ENCODE measurements at regions not wholly inside any gene's neighbourhood (a gene's known extent, or its start where the extent isn't known, plus 50 kb on each side); places are given as distances from the start of the nearest gene placed in this dataset.

DNA sequence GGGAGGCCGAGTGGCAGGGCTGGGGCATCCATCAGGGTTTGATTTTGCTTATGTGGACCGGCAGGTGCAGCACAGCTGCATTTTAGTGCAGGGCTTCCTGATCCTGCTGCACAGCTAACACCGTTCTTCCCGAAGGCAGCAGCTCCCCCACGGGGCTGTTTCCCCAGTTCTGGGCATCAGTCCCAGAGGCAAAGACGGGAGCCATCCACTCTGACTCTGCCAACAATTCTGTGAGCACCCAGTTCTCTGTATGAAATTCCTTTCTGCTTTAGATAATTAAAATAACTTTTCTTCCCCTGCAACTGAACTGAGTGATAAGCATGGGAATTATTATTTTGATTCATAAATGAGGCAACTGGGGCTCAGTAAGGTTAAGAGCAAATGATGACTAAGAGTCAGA is 262.9 kb upstream of the ATP10A start:
- Histone ChIP-seq H3K27me3 (ENCODE audit: insufficient read depth, poor library complexity, severe bottlenecking) (no peaks in the 10 kb centered on the region), H3K4me3 (replicated peaks; ENCODE audit: insufficient read depth, low read length) (no peak overlapping the region), H3K27ac (replicated peaks) (no peak overlapping the region)
- no peak for DNase-seq (ENCODE audit: low read depth in 1 of 2, low spot score in 1 of 2)
- TF ChIP-seq, protein P1, sequence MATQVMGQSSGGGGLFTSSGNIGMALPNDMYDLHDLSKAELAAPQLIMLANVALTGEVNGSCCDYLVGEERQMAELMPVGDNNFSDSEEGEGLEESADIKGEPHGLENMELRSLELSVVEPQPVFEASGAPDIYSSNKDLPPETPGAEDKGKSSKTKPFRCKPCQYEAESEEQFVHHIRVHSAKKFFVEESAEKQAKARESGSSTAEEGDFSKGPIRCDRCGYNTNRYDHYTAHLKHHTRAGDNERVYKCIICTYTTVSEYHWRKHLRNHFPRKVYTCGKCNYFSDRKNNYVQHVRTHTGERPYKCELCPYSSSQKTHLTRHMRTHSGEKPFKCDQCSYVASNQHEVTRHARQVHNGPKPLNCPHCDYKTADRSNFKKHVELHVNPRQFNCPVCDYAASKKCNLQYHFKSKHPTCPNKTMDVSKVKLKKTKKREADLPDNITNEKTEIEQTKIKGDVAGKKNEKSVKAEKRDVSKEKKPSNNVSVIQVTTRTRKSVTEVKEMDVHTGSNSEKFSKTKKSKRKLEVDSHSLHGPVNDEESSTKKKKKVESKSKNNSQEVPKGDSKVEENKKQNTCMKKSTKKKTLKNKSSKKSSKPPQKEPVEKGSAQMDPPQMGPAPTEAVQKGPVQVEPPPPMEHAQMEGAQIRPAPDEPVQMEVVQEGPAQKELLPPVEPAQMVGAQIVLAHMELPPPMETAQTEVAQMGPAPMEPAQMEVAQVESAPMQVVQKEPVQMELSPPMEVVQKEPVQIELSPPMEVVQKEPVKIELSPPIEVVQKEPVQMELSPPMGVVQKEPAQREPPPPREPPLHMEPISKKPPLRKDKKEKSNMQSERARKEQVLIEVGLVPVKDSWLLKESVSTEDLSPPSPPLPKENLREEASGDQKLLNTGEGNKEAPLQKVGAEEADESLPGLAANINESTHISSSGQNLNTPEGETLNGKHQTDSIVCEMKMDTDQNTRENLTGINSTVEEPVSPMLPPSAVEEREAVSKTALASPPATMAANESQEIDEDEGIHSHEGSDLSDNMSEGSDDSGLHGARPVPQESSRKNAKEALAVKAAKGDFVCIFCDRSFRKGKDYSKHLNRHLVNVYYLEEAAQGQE (IDR thresholded peaks at IDR 0.05; ENCODE audit: insufficient replicate concordance, low read depth): no peak
- TF ChIP-seq SPI1 (IDR thresholded peaks at IDR 0.05; ENCODE audit: borderline replicate concordance, low read depth) (no peak), POLR2AphosphoS5 (IDR thresholded peaks at IDR 0.05; ENCODE audit: low read depth) (no peak), GABPA (IDR thresholded peaks at IDR 0.05; ENCODE audit: low read depth) (no peak)
- TF ChIP-seq, protein P2, sequence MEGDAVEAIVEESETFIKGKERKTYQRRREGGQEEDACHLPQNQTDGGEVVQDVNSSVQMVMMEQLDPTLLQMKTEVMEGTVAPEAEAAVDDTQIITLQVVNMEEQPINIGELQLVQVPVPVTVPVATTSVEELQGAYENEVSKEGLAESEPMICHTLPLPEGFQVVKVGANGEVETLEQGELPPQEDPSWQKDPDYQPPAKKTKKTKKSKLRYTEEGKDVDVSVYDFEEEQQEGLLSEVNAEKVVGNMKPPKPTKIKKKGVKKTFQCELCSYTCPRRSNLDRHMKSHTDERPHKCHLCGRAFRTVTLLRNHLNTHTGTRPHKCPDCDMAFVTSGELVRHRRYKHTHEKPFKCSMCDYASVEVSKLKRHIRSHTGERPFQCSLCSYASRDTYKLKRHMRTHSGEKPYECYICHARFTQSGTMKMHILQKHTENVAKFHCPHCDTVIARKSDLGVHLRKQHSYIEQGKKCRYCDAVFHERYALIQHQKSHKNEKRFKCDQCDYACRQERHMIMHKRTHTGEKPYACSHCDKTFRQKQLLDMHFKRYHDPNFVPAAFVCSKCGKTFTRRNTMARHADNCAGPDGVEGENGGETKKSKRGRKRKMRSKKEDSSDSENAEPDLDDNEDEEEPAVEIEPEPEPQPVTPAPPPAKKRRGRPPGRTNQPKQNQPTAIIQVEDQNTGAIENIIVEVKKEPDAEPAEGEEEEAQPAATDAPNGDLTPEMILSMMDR (IDR thresholded peaks at IDR 0.05; ENCODE audit: insufficient read depth, low read length): no peak

DNA sequence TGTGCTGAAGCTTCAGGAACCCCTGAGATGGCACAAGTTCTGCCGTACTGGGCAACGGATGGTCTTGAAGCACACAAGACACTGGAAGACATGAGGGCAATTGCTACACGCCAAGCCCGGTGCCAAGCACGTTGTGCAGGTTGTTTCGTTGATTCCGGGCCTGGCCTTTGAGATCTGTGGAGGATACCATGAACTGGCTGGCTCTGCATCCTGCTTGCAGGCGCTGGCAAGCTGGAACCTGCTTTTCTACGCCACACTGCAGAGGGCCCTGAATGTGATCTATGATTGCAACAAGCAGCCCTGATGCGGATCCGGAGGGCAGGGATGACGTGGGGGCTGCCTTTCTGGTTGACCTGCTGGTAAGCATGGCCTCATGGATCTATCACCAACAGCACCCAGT is 262.5 kb upstream of the ATP10A start:
- TF ChIP-seq POLR2AphosphoS5 (IDR thresholded peaks at IDR 0.05; ENCODE audit: low read depth): no peak
- TF ChIP-seq SPI1 (IDR thresholded peaks at IDR 0.05; ENCODE audit: borderline replicate concordance, low read depth): no peak
- TF ChIP-seq, protein P2 (IDR thresholded peaks at IDR 0.05; ENCODE audit: insufficient read depth, low read length): no peak
- TF ChIP-seq, protein P1 (IDR thresholded peaks at IDR 0.05; ENCODE audit: insufficient replicate concordance, low read depth): no peak
- TF ChIP-seq GABPA (IDR thresholded peaks at IDR 0.05; ENCODE audit: low read depth): no peak
- H3K27me3 ChIP-seq (ENCODE audit: insufficient read depth, poor library complexity, severe bottlenecking): no peaks in the 10 kb centered on the region
- DNase-seq (ENCODE audit: low read depth in 1 of 2, low spot score in 1 of 2): no peak
- no peak overlapping the region for H3K27ac ChIP-seq (replicated peaks)
- H3K4me3 ChIP-seq (replicated peaks; ENCODE audit: insufficient read depth, low read length): no peak overlapping the region

- no peak for DNase-seq (ENCODE audit: low read depth in 1 of 2, low spot score in 1 of 2)
- Histone ChIP-seq H3K27me3 (ENCODE audit: insufficient read depth, poor library complexity, severe bottlenecking) (no peaks in the 10 kb centered on the region), H3K4me3 (replicated peaks; ENCODE audit: insufficient read depth, low read length) (no peak overlapping the region), H3K27ac (replicated peaks) (no peak overlapping the region)
- TF ChIP-seq, protein P1 (IDR thresholded peaks at IDR 0.05; ENCODE audit: insufficient replicate concordance, low read depth): no peak
- TF ChIP-seq, protein P2 (IDR thresholded peaks at IDR 0.05; ENCODE audit: insufficient read depth, low read length): no peak
- TF ChIP-seq POLR2AphosphoS5 (IDR thresholded peaks at IDR 0.05; ENCODE audit: low read depth): no peak
- TF ChIP-seq GABPA (IDR thresholded peaks at IDR 0.05; ENCODE audit: low read depth): no peak
- TF ChIP-seq SPI1 (IDR thresholded peaks at IDR 0.05; ENCODE audit: borderline replicate concordance, low read depth): no peak
Measured at GRCh38 chr15:26119322-26119721, 256.2 kb upstream of the ATP10A start.

Data from HL-60 (cell line).